ENCODE measurements at regions not wholly inside any gene's neighbourhood (a gene's known extent, or its start where the extent isn't known, plus 50 kb on each side); places are given as distances from the start of the nearest gene placed in this dataset.

DNA sequence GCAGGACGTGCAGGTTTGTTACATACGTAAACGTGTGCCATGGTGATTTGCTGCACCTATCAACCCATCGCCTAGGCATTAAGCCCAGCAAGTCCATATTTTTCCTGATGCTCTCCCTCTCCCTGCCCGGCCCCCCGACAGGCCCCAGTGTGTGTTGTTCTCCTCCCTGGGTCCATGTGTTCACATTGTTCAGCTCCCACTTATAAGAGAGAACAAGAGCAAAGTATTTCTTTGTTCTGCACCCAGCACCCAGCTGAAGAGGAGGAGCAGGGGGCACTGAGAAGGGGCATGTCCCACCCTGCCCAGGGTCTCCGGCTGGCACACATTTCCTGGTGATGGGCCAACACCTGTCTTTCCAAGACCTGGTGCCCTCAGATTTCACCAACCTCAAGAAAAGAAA is 251.1 kb upstream of the ARID1B start:
- TF ChIP-seq POLR2A (IDR thresholded peaks at IDR 0.05; ENCODE audit: low read length) (no peak), GATA1 (IDR thresholded peaks at IDR 0.05; ENCODE audit: low read depth, low read length) (no peak)
